GM18498 (cell line): ENCODE measurements at regions not wholly inside any gene's neighbourhood (a gene's known extent, or its start where the extent isn't known, plus 50 kb on each side); places are given as distances from the start of the nearest gene placed in this dataset.
"Not testable (repeated sequence)": the region's sequence is repeated elsewhere in the genome, so short reads cannot be mapped to it uniquely, and the experiment has no call there.

Source experiments
- ATAC-seq: cut with Tn5 transposase; IDR thresholded peaks from one replicate; pipeline ENCODE4 v1.9.1; 2021; ENCODE audit warnings: mild to moderate bottlenecking, moderate library complexity; ENCODE audit not compliant: unreplicated experiment

- no peak for ATAC-seq
Observed at GRCh38 chr7:94104301-94104700, 100.1 kb upstream of the BET1 start.

GRCh38 chr7:94109556-94109955 is 105.4 kb upstream of the BET1 start:
- no peak for ATAC-seq

GRCh38 chr7:94111009-94111408 is 106.9 kb upstream of the BET1 start:
- ATAC-seq, result no peak

- no peak for ATAC-seq
Observed at GRCh38 chr7:94115316-94115715, 111.2 kb upstream of the BET1 start.

- ATAC-seq, result no peak
Observed at GRCh38 chr7:94123136-94123535, 119.0 kb upstream of the BET1 start.

GRCh38 chr7:94127026-94127425 is 122.9 kb upstream of the BET1 start:
- no peak for ATAC-seq

- no peak for ATAC-seq
Observed at GRCh38 chr7:94128072-94128471, 123.9 kb upstream of the BET1 start.

GRCh38 chr7:94129443-94130140 is 125.4 kb upstream of the BET1 start:
- ATAC-seq, result no peak

GRCh38 chr7:94130716-94131115 is 126.6 kb upstream of the BET1 start:
- ATAC-seq, result no peak

- ATAC-seq, result peak; percentile 63
Observed at GRCh38 chr7:94133460-94133859, 129.3 kb upstream of the BET1 start.

- no peak for ATAC-seq
Observed at GRCh38 chr7:94135180-94135579, 131.0 kb upstream of the BET1 start.

GRCh38 chr7:94142281-94142680 is 138.1 kb upstream of the BET1 start:
- no peak for ATAC-seq

GRCh38 chr7:94145602-94146001 is 141.4 kb upstream of the BET1 start:
- no peak for ATAC-seq

GRCh38 chr7:94146408-94146807 is 142.3 kb upstream of the BET1 start:
- ATAC-seq, result no peak

- no peak for ATAC-seq
Observed at GRCh38 chr7:94149789-94150545, 145.8 kb upstream of the BET1 start.

GRCh38 chr7:94154182-94154581 is 150.0 kb upstream of the BET1 start:
- no peak for ATAC-seq

GRCh38 chr7:94154858-94155257 is 150.7 kb upstream of the BET1 start:
- ATAC-seq, result no peak

GRCh38 chr7:94157659-94158306 is 153.6 kb upstream of the BET1 start:
- not testable (repeated sequence) for ATAC-seq

GRCh38 chr7:94160719-94161435 is 156.7 kb upstream of the BET1 start:
- peak; percentile 99 for ATAC-seq

GRCh38 chr7:94161476-94161875 is 157.3 kb upstream of the BET1 start:
- ATAC-seq, result no peak

- no peak for ATAC-seq
Observed at GRCh38 chr7:94169682-94170081, 165.5 kb upstream of the BET1 start.
